ENCODE measurements at regions not wholly inside any gene's neighbourhood (a gene's known extent, or its start where the extent isn't known, plus 50 kb on each side); places are given as distances from the start of the nearest gene placed in this dataset.

DNA sequence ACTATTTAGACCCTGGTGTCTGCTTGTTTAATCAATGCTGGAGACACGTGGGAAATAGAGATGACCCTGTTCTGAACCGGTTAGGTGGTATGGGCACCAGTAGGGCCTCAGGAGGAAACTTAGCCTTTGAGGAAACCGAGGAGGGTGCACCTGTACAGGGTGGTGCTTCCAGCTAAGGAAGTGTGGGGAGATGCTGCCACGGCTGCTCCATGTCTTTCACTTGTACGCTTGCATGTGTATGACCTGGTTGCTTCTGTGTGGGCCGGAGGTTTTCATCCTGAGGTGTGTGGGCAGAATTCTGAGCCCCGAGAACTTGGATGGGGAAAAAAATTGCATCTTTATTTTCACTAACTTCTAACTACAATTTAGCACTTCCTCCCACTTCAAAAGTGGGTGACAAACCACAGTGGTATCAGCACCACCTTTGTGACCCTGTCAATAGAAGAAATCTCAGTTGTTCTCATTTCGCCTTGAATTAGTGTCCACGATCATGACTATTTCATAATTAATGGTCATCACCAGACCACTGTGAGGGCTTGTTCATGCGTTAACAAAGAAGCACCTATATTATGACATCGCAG lies 99.8 kb upstream of the SPATA31C2 start:
- H2AFZ ChIP-seq (ENCODE audit: low read depth, low read length), result no peak overlapping the region
- no peaks in the 10 kb centered on the region for H3K9me3 ChIP-seq (ENCODE audit: insufficient read depth, low read length, severe bottlenecking)
- H3K27ac ChIP-seq (ENCODE audit: low read length), result no peak overlapping the region
- no peak for DNase-seq
- no peaks in the 10 kb centered on the region for H3K36me3 ChIP-seq (ENCODE audit: insufficient read depth, low read length)
- no peak; the same call in 2 of the 3 replicates for ATAC-seq (ENCODE audit: insufficient read depth, low read depth)
- H3K4me2 ChIP-seq (ENCODE audit: insufficient read depth, low read length), result no peak overlapping the region
- no peaks in the 10 kb centered on the region for H3K27me3 ChIP-seq (ENCODE audit: insufficient read depth, low read length, poor library complexity)
- H3K4me3 ChIP-seq (ENCODE audit: low read depth in 1 of 2, low read length in 2 of 2), result no peak overlapping the region
- H4K20me1 ChIP-seq (ENCODE audit: insufficient read depth, low read length), result no peaks in the 10 kb centered on the region
- H3K79me2 ChIP-seq (ENCODE audit: insufficient read depth, low read length), result no peaks in the 10 kb centered on the region
- no peak overlapping the region for H3K9ac ChIP-seq (ENCODE audit: low read depth, low read length)
- H3K4me1 ChIP-seq (ENCODE audit: insufficient read depth, low read length), result no peaks in the 10 kb centered on the region
- no peak for TF ChIP-seq EZH2 (IDR thresholded peaks at IDR 0.05; ENCODE audit: borderline replicate concordance, low read depth, low read length, severe bottlenecking)
- TF ChIP-seq, protein P1, sequence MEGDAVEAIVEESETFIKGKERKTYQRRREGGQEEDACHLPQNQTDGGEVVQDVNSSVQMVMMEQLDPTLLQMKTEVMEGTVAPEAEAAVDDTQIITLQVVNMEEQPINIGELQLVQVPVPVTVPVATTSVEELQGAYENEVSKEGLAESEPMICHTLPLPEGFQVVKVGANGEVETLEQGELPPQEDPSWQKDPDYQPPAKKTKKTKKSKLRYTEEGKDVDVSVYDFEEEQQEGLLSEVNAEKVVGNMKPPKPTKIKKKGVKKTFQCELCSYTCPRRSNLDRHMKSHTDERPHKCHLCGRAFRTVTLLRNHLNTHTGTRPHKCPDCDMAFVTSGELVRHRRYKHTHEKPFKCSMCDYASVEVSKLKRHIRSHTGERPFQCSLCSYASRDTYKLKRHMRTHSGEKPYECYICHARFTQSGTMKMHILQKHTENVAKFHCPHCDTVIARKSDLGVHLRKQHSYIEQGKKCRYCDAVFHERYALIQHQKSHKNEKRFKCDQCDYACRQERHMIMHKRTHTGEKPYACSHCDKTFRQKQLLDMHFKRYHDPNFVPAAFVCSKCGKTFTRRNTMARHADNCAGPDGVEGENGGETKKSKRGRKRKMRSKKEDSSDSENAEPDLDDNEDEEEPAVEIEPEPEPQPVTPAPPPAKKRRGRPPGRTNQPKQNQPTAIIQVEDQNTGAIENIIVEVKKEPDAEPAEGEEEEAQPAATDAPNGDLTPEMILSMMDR (IDR thresholded peaks at IDR 0.05; ENCODE audit: borderline replicate concordance, extremely low read depth, low read length, poor library complexity, severe bottlenecking), result no peak

DNA sequence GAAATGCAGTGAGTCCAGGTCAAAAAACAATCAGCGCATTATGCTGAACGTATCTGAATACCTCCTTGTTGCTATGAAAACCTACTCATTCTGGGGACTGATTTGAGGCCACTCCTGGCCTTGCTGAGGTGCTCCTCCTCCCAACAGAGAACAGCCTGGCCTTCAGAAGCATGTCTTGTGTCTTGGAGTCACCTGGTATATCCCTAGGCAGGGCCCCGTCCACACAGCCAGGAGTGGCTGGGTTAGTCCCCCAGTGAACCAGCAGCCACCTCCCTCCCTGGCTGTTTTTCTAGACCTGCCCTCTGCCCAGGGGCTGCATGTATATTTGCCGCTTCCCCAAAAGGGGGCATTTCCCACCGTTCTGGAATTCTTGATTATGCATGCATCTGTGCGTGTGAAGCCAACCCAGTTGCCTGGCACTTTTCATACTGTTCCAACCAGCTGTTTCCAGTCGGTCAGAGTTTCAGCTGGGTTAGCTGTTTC lies 99.2 kb upstream of the SPATA31C2 start:
- no peak overlapping the region for H2AFZ ChIP-seq (ENCODE audit: low read depth, low read length)
- ATAC-seq (ENCODE audit: insufficient read depth, low read depth), result no peak
- no peak overlapping the region for H3K9ac ChIP-seq (ENCODE audit: low read depth, low read length)
- H3K27me3 ChIP-seq (ENCODE audit: insufficient read depth, low read length, poor library complexity), result no peaks in the 10 kb centered on the region
- DNase-seq, result no peak
- no peak overlapping the region for H3K4me3 ChIP-seq (ENCODE audit: low read depth in 1 of 2, low read length in 2 of 2)
- H3K4me2 ChIP-seq (ENCODE audit: insufficient read depth, low read length), result no peak overlapping the region
- H3K36me3 ChIP-seq (ENCODE audit: insufficient read depth, low read length), result no peaks in the 10 kb centered on the region
- H3K4me1 ChIP-seq (ENCODE audit: insufficient read depth, low read length), result no peaks in the 10 kb centered on the region
- H3K79me2 ChIP-seq (ENCODE audit: insufficient read depth, low read length), result no peaks in the 10 kb centered on the region
- H3K9me3 ChIP-seq (ENCODE audit: insufficient read depth, low read length, severe bottlenecking), result no peaks in the 10 kb centered on the region
- no peaks in the 10 kb centered on the region for H4K20me1 ChIP-seq (ENCODE audit: insufficient read depth, low read length)
- no peak overlapping the region for H3K27ac ChIP-seq (ENCODE audit: low read length)
- TF ChIP-seq EZH2 (IDR thresholded peaks at IDR 0.05; ENCODE audit: borderline replicate concordance, low read depth, low read length, severe bottlenecking), result no peak
- TF ChIP-seq, protein P1 (IDR thresholded peaks at IDR 0.05; ENCODE audit: borderline replicate concordance, extremely low read depth, low read length, poor library complexity, severe bottlenecking), result no peak

DNA sequence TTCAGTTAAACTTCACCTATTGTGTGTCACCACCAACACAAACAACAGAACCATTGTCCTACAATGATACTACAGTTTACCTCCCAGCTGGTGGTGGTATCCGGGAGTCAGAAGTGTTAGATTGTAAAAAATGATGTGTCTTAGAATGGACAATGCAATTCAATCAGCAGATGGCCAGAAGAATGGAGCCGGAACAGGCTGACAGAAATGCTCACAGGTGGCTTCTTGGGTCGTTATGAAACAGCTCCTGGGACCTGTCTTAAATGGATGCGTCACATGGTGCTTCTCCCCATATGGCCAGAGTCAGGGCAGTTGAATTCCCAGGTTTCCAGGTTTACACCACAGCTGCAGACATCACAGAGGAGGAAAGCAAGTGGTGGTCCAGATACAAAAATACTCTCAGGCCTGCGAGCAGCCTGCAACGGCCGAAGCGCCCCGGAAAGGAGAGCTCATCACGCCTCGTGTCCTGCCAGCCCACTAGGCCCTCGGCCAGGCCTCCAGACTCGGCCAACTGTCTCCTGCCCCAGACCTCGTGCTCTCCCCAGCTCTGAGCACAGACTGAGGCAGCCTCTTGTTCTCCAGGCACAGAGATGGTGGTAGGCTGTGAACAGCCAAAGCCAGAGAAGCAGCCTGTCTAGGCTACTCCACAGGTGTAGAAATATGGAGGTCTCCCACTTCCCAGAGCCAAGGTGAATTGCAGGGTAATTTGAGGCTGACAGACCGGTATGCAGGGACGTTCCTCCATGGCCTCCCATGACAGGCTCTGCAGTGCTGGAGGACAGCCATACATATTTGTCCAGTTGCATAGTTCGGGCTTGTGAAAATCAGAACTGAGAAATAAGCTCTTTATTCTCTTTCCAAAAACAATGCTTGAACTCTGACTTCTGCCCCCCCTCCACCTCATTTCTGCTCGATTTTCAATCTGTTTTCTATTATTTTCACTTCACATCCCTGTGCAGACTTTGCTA lies 98.5 kb upstream of the SPATA31C2 start:
- Histone ChIP-seq H2AFZ (ENCODE audit: low read depth, low read length) (no peak overlapping the region), H3K27ac (ENCODE audit: low read length) (no peak overlapping the region), H3K79me2 (ENCODE audit: insufficient read depth, low read length) (no peaks in the 10 kb centered on the region), H3K9me3 (ENCODE audit: insufficient read depth, low read length, severe bottlenecking) (no peaks in the 10 kb centered on the region), H3K9ac (ENCODE audit: low read depth, low read length) (no peak overlapping the region), H3K4me2 (ENCODE audit: insufficient read depth, low read length) (no peak overlapping the region), H3K36me3 (ENCODE audit: insufficient read depth, low read length) (no peaks in the 10 kb centered on the region), H3K4me1 (ENCODE audit: insufficient read depth, low read length) (no peaks in the 10 kb centered on the region), H4K20me1 (ENCODE audit: insufficient read depth, low read length) (no peaks in the 10 kb centered on the region), H3K4me3 (ENCODE audit: low read depth in 1 of 2, low read length in 2 of 2) (no peak overlapping the region), H3K27me3 (ENCODE audit: insufficient read depth, low read length, poor library complexity) (no peaks in the 10 kb centered on the region)
- no peak for ATAC-seq (ENCODE audit: insufficient read depth, low read depth)
- no peak for DNase-seq
- TF ChIP-seq EZH2 (IDR thresholded peaks at IDR 0.05; ENCODE audit: borderline replicate concordance, low read depth, low read length, severe bottlenecking), result no peak
- TF ChIP-seq, protein P1 (IDR thresholded peaks at IDR 0.05; ENCODE audit: borderline replicate concordance, extremely low read depth, low read length, poor library complexity, severe bottlenecking), result no peak

Measured in DND-41 (cell line).